Esophagus muscularis mucosa (tissue), 4 donors: ENCODE measurements at regions not wholly inside any gene's neighbourhood (a gene's known extent, or its start where the extent isn't known, plus 50 kb on each side); places are given as distances from the start of the nearest gene placed in this dataset.

Experiments
- DNase-seq: peaks from one replicate; pipeline ENCODE4 v3.0.0-alpha.2; 2017; ENCODE audit errors: extremely low spot score
- H3K27ac ChIP-seq, 4 donors: fragments of 200-600 bp; sonication (generic); replicated peaks in 1 of 4; 1 replicate in 3 of 4; 2 replicates in 1 of 4; pipeline ENCODE4 v1.5.1; 2016 to 2019; ENCODE audit warnings: mild to moderate bottlenecking in 1 of 4
- H3K27me3 ChIP-seq, 4 donors: fragments of 200-600 bp; sonication (generic); one replicate each; pipeline versions ENCODE4 v1.5.1 to v1.6.0; 2016 to 2019
- H3K36me3 ChIP-seq, 4 donors: fragments of 200-600 bp; sonication (generic); one replicate each; pipeline ENCODE4 v1.5.1; 2016 to 2019
- H3K4me1 ChIP-seq, 4 donors: fragments of 200-600 bp; sonication (generic); one replicate each; pipeline ENCODE4 v1.5.1; 2016 to 2019
- H3K4me3 ChIP-seq, 4 donors: fragments of 200-600 bp; sonication (generic); 1 replicate in 2 of 4; 2 replicates in 2 of 4; pipeline ENCODE4 v1.5.1; 2016 to 2019; ENCODE audit warnings: mild to moderate bottlenecking in 4 of 4, moderate library complexity in 1 of 4
- H3K9me3 ChIP-seq, 4 donors: fragments of 200-600 bp; sonication (generic); 1 replicate in 3 of 4; 2 replicates in 1 of 4; pipeline ENCODE4 v1.5.1; 2016 to 2019
- CTCF ChIP-seq, 3 experiments: fragments of 200-600 bp in 2 of 3; fragments of 450-650 bp in 1 of 3; sonication (generic) in 2 of 3; IDR thresholded peaks; one replicate each; pipeline ENCODE4 v1.5.1; 2017 to 2019; ENCODE audit warnings: antibody characterized with exemption in 3 of 3, mild to moderate bottlenecking in 2 of 3, moderate library complexity in 1 of 3
- EP300 ChIP-seq: sonication (generic); formaldehyde crosslinking; IDR thresholded peaks from one replicate; pipeline ENCODE4 v1.6.1; 2017; ENCODE audit warnings: antibody characterized with exemption
- POLR2A ChIP-seq: fragments of 450-650 bp; IDR thresholded peaks from one replicate; pipeline ENCODE4 v1.6.1; 2017; ENCODE audit warnings: antibody characterized with exemption, moderate library complexity, mild to moderate bottlenecking, low read depth
- POLR2AphosphoS5 ChIP-seq, 2 donors: sonication (generic); formaldehyde crosslinking; IDR thresholded peaks; one replicate each; pipeline ENCODE4 v1.6.1; 2017; ENCODE audit warnings: antibody characterized with exemption in 2 of 2
- WGBS: methylation state at CpG from one replicate; pipeline ENCODE4 v1.1.5; 2018; 5-methylcytosine and 5-hydroxymethylcytosine counted together
- intact Hi-C: fragments of 100-400 bp; cut with DNase I; formaldehyde crosslinking; loops from one replicate; pipeline ENCODE4 v1.15.1; 2023

- no peak for DNase-seq
- H3K27ac ChIP-seq = no peak overlapping the region
- peaks cover 0 to 8% (median 3%) of the 10 kb centered on the region in 4 donors for H3K4me1 ChIP-seq
- no peak for TF ChIP-seq CTCF (IDR thresholded peaks at IDR 0.05)
- no peak for TF ChIP-seq EP300
- TF ChIP-seq POLR2A = no peak
- no peak for TF ChIP-seq POLR2AphosphoS5 (IDR thresholded peaks at IDR 0.05)
- intact Hi-C loops = no loop called here
- WGBS = 70% methylated on average over 4 of the region's 4 CpGs
- H3K36me3 ChIP-seq = no peaks in the 10 kb centered on the region
- H3K27me3 ChIP-seq = peaks cover 0 to 22% (median 0%) of the 10 kb centered on the region in 4 donors
- H3K4me3 ChIP-seq = no peak overlapping the region
- no peaks in the 10 kb centered on the region for H3K9me3 ChIP-seq
Observed at GRCh38 chr19:28291874-28292273, 921.1 kb downstream of the UQCRFS1 start.

DNA sequence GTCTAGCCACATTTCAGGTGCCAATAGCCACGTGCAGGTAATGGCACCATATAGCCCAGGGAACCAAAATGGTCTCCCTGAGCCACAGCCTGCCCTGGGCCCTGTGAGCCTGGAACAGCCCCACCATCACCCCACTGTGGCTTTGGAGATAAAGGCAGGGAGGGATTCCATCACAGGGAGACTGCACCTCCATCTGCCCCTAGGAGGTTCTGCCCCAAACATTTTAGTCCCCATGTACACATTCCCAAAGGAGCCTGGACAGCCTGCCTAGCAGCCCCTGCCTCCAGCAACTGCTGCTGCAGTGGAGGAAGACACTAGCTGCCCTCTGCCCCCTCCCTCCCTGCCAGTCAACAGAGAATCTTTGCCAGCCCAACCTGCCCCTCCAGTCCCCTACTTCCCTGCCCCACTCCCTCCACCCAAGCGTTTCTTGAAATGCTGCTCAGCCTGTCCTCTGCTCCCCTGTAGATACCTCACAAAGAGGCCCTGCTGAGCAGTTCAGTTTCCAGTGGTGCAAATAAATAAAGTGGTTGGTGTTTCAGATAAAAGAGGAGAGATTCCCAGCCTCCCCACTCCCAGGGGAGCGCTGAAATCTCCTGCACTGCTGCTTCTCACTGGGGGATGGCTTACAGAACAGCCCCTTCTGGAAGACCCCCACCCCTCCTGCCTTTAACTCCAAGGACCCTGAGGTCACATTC, 921.8 kb downstream of the UQCRFS1 start:
- Histone ChIP-seq H3K4me3 (no peak overlapping the region), H3K27ac (no peak overlapping the region), H3K4me1 (peaks cover 0 to 8% (median 3%) of the 10 kb centered on the region in 4 donors), H3K9me3 (peaks cover 0 to 7% (median 2%) of the 10 kb centered on the region in 4 donors), H3K27me3 (peaks cover 0 to 22% (median 0%) of the 10 kb centered on the region in 4 donors), H3K36me3 (no peaks in the 10 kb centered on the region)
- 68% methylated on average over 3 of the region's 3 CpGs for WGBS
- no peak for TF ChIP-seq POLR2AphosphoS5 (IDR thresholded peaks at IDR 0.05)
- no peak for TF ChIP-seq POLR2A
- TF ChIP-seq EP300 = no peak
- no peak for TF ChIP-seq CTCF (IDR thresholded peaks at IDR 0.05)
- intact Hi-C loops = no loop called here
- no peak for DNase-seq

DNA sequence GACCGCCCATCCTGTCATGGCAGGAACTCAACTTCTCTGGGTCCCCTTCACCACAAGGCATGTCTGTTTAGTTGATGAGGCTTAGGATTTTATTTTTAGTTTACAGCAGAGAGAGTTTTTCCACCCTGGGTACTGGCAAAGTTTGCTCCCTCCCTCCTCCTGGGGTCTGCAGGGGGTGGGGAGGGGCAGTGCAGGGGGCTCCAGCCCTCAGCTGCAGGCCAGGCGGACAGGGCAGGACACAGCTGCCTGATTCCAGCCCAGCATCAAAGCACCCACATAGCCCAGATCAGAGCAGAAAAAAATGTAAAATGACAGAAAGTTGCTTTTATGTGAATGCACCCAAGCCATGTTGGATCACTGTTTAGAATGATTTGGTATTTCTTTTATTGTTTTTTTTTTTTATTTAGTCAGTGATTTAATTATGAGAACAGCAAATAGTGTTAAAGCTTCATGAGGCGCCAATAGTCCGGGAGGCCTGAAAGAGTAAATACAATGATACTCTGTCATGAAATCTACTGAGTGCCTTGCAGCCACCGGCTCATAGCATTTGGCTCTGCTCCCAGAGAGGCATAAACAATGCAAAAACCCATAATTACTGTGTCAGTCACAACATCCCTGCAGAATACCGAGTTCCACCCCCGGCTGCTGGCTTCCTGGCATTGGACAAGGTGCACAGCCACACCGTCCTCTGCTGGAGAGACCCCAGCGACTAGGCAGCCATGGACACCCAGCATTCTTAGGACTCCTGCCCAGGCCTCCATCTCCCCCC, 923.5 kb downstream of the UQCRFS1 start:
- Histone ChIP-seq H3K9me3 (peaks cover 0 to 13% (median 4%) of the 10 kb centered on the region in 4 donors), H3K27me3 (peaks cover 0 to 30% (median 0%) of the 10 kb centered on the region in 4 donors), H3K36me3 (no peaks in the 10 kb centered on the region), H3K27ac (no peak overlapping the region), H3K4me1 (peaks cover 0 to 8% (median 3%) of the 10 kb centered on the region in 4 donors), H3K4me3 (no peak overlapping the region)
- 27% methylated on average over 9 of the region's 9 CpGs for WGBS
- TF ChIP-seq CTCF (IDR thresholded peaks at IDR 0.05) (no peak), POLR2A (no peak)
- intact Hi-C loops = no loop called here
- no peak for DNase-seq

DNA sequence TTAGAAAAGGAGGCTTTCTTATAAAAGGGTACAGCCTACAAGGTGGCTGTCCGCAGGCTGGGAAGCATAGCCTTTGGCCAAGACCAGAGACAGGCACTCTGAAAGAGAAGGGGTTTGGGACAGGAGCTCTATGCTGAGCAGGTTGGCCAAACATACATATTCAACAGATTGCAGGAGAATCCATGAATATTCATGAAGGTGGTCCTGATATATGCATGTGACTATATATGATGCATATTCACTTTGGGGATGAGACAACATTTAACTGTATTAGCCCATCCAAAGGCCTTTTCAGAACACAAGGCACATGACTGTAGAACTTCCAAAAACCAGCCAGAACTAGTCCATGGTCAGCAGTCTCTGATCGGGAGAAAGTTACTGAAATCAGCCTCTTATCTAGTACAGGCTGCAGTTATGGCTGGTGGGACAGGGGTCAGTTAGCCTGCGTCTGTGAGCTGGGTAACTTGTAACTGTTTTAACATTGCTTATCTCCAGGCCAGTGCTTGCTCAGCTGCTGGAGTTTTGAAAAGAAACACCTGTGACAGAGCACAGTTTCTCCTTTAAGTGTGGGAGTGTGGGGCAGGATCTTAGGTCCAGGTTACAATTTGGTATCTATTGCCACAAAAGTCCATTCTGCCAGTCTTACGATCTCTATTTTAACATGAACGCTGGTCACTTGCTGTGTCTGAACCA, 924.2 kb downstream of the UQCRFS1 start:
- H3K27ac ChIP-seq = no peak overlapping the region
- H3K4me1 ChIP-seq = peaks cover 0 to 8% (median 3%) of the 10 kb centered on the region in 4 donors
- H3K27me3 ChIP-seq = peaks cover 0 to 38% (median 0%) of the 10 kb centered on the region in 4 donors
- WGBS = 54% methylated on average over 5 of the region's 5 CpGs
- H3K9me3 ChIP-seq = peaks cover 0 to 13% (median 4%) of the 10 kb centered on the region in 4 donors
- H3K36me3 ChIP-seq = no peaks in the 10 kb centered on the region
- no peak overlapping the region for H3K4me3 ChIP-seq
- DNase-seq = no peak
- TF ChIP-seq EP300 (no peak), POLR2AphosphoS5 (IDR thresholded peaks at IDR 0.05) (no peak), CTCF (IDR thresholded peaks at IDR 0.05) (no peak), POLR2A (no peak)
- intact Hi-C loops = no loop called here
